Pulmonary artery endothelial cell (primary cell): ENCODE measurements at regions not wholly inside any gene's neighbourhood (a gene's known extent, or its start where the extent isn't known, plus 50 kb on each side); places are given as distances from the start of the nearest gene placed in this dataset.
A peak's percentile ranks its signal among the peaks of the same experiment; 100 is the strongest.
"Not testable (repeated sequence)": the region's sequence is repeated elsewhere in the genome, so short reads cannot be mapped to it uniquely, and the experiment has no call there.

Experiments used
- DNase-seq: peaks from one replicate; pipeline ENCODE4 v3.0.0-alpha.2; 2011; ENCODE audit warnings: low read depth, low spot score

GRCh38 chr18:71107244-71107643 lies 818.4 kb downstream of the SOCS6 start:
- no peak for DNase-seq

GRCh38 chr18:71106701-71107100 lies 817.9 kb downstream of the SOCS6 start:
- DNase-seq: no peak

- DNase-seq: no peak
Observed at GRCh38 chr18:71105994-71106546, 817.2 kb downstream of the SOCS6 start.

DNA sequence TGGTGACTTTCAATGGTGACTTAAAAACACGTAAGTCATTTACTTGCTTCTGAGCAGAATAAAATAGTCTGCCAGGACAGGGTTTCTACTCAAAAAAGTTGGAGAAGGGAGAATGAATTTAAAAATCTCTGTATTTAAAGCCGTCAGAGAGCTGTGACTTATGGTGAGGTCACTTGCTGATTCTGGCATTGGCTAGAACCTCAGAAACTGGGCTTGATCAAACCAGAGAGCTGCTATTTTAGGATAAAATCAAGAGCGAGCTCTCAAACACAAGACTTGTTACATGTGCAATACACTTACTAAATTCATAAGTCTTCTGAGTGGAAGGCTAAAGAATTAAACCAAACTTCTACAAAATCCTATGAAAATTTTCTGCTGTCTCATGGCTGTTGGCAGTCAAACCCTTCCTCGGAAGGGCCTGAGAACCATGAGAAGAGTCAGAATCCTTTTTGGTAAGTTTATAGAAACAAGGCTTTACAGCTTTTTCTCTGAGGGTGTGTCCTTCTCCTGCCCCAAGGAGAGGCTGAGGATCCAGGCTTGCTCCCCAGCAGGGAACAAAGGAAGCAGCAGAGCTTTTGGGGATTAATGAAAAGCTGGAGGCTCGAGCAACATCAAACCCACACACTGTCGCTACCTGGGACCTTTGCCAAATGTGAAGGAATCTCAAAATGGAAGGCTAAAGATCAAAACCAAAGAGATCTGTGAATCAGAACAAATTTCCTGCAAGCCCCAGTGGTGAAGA lies 816.4 kb downstream of the SOCS6 start:
- no peak for DNase-seq

GRCh38 chr18:71079606-71080005 lies 790.8 kb downstream of the SOCS6 start:
- DNase-seq: no peak

- no peak for DNase-seq
Observed at GRCh38 chr18:71077451-71077850, 788.6 kb downstream of the SOCS6 start.

DNA sequence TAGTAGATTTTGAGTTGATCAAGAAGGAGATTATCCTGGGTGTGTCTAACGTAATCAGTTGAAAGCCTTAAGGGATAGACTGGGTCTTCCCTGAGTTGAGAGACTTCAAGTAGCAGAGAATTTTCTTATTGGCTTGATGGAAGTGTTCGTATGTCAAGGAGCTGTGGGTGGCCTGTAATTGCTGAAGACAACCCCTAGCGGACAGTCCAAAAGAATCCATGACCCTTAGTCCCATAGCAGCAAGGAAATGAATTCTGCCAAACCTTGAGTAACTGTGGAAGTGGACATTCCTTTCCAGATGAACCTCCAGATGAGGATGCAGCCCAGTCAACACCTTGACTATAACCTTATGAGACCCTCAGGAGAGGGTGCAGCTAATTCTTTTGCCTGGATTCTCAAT lies 786.3 kb downstream of the SOCS6 start:
- DNase-seq: no peak

DNA sequence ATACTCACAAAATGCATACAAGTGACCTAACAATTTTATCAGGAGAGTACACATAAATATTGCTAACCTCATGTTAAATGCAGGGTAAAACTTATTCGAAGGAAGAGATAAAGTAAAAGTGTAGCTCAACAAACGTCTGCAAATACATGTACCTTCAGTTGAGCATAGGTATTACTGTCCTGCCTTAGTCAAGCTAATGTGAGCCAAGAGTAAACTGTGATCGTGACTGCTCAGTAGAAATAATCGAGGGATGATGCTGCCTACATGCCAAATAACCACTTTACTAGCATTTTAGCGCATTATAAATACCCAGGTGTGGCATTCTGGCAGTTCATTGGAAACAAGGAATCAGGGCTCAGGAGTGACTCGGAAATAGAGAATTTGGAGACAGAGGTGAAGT lies 779.5 kb downstream of the SOCS6 start:
- DNase-seq: no peak

DNA sequence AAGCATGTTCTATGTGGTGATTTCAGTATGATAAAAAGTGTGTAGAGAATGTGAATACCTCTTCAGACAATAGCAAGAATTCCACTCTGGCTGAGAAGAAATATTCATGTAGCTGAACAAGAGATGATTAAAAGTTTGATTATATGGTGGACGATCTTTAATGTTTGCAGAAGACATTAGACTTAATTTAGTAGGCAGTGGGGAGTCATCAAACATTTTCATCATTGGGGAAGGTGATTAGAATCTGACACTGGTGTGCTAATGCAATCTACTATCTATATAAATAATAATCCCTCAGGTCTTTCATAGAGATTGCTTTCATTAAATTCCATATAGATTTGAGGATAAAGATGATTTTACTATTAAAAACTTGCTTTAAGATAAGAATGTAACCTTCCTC lies 761.0 kb downstream of the SOCS6 start:
- DNase-seq: no peak

- peak; percentile 49 for DNase-seq
Observed at GRCh38 chr18:71047882-71048281, 759.0 kb downstream of the SOCS6 start.

DNA sequence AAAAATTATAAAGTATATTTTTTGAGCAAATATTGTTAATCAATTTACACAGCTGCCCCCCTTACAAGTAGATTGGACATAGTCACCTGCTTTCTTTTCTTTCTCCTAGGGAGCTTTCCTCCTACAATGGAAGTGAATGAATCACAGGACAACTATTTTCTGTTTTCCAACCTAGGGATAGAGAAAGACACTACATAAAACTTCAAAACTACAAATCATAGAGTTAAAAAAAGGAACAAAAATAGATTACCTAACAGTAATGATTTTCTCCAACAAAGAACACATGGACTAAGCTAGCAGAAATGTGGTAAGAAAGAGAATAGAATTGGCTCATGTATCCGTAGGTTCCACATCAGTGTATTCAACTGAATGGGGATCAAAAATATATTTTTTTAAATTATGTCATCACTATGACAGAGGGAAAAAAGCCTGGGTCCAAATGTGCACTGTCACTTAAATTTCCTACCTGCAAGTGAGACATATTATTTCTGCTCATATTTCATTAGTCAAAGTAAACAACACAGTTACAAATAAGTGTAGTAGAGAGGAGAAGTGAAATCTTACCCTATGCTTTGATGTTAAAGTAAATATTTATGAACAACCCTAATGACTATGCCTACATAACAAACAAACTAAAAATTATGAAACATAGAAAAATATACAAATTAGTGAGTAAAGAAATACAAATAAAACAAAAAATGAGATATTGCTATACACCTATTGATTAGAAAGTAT lies 756.7 kb downstream of the SOCS6 start:
- no peak for DNase-seq

GRCh38 chr18:71040161-71040560 lies 751.3 kb downstream of the SOCS6 start:
- DNase-seq: no peak

DNA sequence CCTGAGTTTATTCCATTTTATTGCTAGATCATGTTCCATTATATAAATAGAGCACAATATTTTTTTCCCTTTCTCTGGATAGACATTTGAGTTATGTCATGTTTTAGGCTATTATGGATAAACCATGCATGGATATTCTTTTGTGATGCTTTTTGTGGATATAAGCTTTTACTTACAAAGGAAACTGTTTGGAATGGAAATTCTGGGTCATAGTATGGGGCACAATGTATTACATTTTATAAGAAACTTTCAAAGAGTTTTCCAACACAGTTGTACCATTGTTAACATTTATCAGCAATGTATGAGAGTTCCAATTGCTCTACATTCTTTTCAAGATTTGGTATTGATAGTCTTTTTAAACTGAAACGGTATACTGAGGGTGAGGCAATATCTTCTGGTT lies 749.4 kb downstream of the SOCS6 start:
- DNase-seq: no peak

DNA sequence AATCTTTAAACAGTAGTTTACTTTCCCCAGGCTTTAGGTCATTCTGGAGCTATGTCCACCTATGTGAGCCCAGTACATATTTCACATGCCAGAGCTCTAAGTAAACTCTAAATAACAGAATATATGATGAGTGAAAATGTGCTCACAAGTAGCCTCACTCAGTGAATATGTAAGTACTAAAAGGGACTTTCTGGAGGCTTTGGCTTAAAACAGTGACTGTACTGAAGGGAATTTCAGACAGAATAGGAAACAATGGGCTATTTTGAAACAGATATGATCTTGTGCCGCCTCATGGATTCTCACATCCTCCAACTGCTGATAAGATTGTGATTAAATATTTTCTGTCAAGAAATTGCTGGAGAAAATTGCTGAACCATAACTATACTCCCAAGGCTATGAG lies 747.9 kb downstream of the SOCS6 start:
- DNase-seq: peak; percentile 88

GRCh38 chr18:71031296-71032191 lies 742.7 kb downstream of the SOCS6 start:
- not testable (repeated sequence) for DNase-seq

DNA sequence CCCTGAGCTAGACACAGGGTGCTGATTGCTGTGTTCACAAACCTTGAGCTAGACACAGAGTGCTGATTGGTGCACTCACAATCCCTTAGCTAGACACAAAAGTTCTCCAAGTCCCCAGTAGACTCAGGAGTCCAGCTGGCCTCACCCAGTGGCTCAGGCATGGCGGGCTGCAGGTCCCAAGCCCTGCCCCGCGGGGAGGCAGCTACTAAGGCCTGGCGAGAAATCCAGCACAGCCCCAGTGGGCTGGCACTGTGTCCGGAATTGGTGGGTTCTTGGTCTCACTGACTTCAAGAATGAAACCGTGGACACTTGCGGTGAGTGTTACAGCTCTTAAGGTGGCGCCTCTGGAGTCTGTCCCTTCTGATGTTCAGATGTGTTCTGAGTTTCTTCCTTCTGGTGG lies 741.2 kb downstream of the SOCS6 start:
- not testable (repeated sequence) for DNase-seq

DNA sequence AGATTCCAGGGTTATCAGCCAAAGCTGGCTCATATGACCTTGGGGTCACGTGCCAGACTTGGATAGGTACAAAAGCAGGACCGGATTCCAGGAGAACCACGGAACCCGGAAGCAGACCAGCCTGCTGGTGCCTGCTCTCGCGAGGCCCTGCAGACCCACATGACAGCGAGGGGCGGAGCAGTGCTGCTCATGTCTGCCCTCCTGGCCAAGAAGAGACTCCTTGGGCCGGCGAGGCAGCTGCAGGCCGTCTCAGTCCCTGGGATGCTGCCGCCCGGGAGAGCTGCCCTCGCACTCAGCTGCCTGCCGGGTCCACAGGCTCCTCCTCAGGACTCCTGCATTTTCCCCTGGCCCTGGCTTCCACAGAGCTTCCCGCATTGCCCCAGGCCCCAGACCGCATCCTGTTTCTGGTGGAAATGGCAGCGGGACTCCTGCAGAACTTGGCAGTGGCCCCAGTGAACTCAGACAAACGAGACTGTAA lies 739.5 kb downstream of the SOCS6 start:
- DNase-seq: no peak

- no peak for DNase-seq
Observed at GRCh38 chr18:71027531-71027930, 738.7 kb downstream of the SOCS6 start.

- DNase-seq: no peak
Observed at GRCh38 chr18:71025505-71026225, 736.8 kb downstream of the SOCS6 start.

- peak; percentile 40 for DNase-seq
Observed at GRCh38 chr18:71022389-71022788, 733.5 kb downstream of the SOCS6 start.

DNA sequence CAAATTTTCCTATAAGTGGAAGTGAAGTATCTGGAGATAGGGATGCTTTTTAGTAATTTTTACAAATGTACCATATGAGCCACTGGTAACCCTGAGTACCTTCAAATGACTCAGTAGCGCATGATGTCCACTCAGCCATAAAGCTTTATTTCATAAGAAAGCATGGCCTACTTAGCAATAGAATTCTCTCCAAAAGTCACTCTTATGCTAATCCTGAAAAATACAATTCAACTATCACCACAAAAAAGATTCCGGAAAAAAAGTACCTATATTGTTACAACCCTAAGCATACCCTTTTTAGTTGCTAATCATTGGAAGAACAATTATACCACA lies 732.2 kb downstream of the SOCS6 start:
- DNase-seq: no peak
